Activated CD8-positive, alpha-beta memory T cell treated with anti-CD3 and anti-CD28 coated beads for 36 hours (primary cell): ENCODE measurements at regions not wholly inside any gene's neighbourhood (a gene's known extent, or its start where the extent isn't known, plus 50 kb on each side); places are given as distances from the start of the nearest gene placed in this dataset.
"Not testable (repeated sequence)": the region's sequence is repeated elsewhere in the genome, so short reads cannot be mapped to it uniquely, and the experiment has no call there.

Source experiments
- CTCF ChIA-PET: fragments of 350-600 bp; sonication (Branson Sonifier 250); formaldehyde crosslinking; loops from one replicate; lab custom pipeline; 2021; ENCODE audit warnings: antibody characterized with exemption; lab: Charles Lee
- POLR2A ChIA-PET: fragments of 350-600 bp; sonication (Branson Sonifier 250); formaldehyde crosslinking; loops from one replicate; lab custom pipeline; 2021; ENCODE audit warnings: antibody characterized with exemption; lab: Charles Lee

DNA sequence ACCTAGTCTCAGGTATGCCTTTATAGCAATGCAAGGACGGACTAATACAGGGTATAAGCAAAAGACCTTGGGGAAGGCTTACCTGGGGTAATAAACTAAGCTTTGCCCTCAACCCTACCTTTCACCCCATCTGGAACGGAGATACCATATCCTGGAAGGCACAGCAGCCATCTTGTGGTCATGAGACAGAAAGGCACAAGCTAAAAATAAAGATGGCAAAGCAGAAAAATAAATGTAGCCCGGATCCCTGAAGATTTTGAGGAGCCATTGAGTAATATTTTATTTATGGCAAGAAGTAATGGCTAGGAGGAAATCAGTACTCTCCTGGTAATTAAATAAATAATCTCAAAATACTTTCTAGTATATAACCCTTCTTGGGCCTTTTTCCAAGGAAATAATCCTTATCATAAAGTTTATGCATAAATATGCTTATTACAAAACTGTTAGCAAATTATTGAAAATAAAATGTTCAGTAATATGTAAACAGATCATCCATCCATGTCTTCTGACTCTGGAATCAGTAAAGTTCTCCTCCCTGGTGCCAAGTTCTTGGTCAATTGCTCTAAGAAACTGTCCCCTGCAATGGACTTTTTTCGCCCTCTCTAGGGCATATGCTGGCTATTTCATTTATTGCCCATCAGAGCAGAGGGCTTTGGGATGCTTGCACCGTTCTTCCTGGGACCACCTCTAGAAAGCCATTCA is 198.7 kb downstream of the SPP2 start:
- CTCF ChIA-PET, result no interaction called here
- POLR2A ChIA-PET, result no interaction called here

DNA sequence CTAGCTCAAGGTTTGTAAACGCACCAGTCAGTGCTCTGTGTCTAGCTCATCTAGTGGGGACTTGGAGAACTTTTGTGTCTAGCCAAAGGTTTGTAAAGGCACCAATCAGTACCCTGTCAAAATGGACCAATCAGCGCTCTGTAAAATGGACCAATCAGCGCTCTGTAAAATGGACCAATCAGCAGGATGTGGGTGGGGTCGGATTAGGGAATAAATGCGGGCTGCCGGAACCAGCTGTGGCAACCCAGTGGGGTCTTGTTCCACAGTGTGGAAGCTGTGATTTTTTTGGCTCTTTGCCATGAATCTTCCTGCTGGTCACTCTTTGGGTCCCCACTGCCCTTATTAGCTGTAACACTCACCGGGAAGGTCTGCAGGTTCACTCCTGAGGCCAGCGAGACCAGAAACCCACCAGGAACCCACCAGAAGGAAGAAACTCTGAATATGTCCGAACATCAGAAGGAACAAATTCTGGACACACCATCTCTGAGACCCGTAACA is 197.8 kb downstream of the SPP2 start:
- CTCF ChIA-PET, POLR2A ChIA-PET: not testable (repeated sequence)

DNA sequence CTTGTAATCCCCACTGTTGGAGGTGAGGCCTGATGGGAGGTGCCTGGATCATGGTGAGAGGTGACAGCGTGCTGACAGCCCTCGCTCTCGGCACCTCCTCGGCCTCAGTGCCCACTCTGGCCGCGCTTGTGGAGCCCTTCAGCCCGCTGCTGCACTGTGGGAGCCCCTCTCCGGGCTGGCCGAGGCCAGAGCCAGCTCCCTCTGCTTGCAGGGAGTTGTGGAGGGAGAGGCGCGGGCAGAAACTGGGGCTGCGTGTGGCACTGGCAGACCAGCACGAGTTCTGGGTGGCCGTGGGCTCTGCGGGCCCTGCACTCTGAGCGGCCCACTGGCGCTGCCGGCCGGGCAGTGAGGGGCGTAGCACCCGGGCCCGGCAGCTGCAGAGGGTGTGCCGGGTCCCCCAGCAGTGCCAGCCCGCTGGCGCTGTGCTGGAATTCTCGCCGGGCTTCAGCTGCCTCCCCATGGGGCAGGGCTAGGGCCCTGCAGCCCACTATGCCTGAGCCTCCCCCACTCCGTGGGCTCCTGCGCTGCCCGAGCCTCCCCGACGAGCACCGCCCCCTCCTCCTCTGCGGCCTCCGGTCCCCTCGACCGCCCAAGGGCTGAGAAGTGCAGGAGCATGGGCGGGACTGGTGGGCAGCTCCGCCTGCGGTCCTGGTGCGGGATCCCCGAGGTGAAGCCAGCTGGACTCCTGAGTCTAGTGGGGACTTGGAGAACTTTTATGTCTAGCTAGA is 197.1 kb downstream of the SPP2 start:
- CTCF ChIA-PET, result no interaction called here
- POLR2A ChIA-PET, result no interaction called here

DNA sequence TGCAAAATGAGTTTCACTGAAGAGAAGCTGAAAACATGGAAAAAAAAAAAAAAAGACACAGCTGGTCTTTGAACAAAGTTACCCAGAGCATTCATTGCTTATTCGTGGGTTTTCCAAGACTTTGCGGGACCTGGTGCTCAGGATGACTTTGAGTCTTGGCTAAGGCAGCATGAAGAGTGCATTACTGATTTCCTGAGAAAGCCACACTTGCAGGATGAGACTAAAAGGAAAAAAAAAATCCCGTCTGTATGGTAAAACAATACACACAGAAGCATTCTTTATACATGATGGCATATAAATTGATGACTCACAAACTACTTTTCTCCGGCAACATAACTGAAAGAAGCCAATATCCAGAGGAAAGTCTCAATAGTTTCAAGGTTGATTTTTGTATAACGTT is 195.4 kb downstream of the SPP2 start:
- ChIA-PET POLR2A (no interaction called here), CTCF (no interaction called here)

DNA sequence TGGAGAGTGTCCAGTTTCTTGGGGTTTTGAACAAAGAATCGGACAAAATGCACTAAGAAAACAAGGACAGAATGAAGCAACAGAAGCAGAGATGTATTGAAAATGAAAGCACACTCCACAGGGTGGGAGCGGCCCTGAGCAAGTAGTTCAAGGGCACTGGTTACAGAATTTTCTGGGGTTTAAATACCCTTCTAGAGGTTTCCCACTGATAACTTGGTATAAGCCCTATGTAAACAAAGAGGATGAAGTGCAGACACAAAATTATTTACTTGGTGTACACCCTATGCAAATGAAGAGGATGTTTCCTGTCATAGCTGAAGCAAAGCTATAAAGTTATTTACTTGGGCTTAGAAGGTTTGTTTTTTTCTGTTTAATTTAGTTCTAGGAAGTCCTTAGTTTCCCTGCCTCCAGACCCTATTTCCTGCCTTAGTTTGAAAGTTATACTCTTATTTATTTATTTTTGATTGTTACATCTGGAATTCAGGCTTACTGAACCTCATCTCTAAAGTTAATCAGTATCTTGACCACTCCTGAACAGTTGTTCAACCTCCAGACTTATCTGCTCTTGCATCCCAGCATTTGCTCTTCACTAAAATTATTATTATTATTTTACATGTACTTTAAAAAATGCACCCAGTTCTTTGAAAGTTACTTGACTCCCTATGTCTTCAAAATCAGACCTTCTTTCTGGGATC is 193.5 kb downstream of the SPP2 start:
- CTCF ChIA-PET, result no interaction called here

DNA sequence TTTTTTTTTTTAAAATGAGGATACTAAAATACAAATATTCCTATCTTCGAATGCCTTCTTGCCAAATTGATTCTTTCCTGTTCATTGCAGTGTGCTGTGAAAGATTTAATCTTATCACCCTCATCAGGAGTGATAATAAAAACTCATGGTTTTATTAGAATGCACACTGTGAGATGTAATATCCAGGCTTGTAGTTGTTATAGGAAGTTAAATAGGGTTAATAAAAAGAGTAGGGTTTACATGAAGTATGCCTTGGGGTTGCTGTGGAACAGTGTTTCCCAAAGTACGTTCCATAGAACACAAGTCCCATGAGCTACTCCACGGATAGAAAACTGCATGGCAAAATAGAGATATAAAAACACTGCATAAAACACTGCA is 191.9 kb downstream of the SPP2 start:
- POLR2A ChIA-PET, result no interaction called here
- CTCF ChIA-PET, result no interaction called here

More for the DNA sequence above, 193.5 kb downstream of the SPP2 start:
- POLR2A ChIA-PET, result no interaction called here

DNA sequence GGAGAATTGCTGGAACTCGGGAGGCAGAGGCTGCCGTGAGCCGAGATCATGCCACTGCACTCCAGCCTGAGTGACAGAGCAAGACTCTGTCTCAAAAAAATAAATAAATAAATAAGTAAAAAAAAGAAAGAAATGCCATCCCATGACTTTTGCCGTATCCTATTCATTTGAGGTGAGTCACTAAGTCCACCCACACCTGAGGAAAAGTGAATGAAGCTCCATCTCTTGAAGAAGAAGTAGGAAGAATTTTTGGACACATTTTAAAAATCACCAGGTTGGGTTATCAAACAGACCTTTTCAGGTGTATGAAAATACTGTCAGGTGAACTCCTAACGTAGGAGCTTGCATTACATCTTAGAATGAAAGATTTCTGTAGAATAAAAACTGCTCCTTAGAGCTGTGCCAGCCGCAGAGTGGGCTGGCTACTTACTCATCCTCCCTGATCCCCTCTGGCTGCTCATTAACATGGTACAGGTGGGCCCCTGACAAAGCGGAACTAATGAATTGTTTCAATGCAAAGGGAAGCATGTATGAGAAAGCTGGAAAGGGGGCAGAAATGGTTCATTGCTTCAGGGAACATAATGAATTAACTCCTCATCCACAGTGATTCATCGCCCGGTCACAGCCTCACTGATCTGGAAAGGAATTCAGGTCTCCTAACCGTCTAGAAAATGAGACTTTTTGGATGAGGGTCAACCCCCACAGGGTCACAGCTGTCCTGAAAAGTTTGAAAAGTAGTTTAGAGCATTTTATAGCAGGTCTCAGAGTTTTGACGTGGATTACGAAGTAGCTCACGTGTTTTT is 191.4 kb downstream of the SPP2 start:
- ChIA-PET POLR2A (no interaction called here), CTCF (no interaction called here)

DNA sequence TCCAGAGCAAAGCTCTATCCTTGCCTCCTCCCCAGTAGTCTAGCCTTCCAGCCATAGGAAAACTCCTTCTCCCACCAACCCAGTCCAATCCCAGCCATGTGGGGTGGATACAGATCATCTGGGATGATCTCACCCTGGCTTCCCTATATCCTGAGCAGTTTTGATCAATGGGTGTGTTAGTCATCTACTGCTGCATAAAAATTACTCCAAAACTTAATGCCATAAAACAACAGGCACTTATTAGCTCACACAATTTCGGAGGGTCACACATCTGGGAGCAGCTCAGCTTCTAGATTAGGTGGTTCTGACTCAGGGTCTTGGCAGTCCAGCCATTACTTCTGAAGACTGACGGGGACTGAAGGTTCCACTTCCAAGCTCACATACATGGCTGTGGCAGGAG is 190.4 kb downstream of the SPP2 start:
- POLR2A ChIA-PET, result no interaction called here
- CTCF ChIA-PET, result no interaction called here

DNA sequence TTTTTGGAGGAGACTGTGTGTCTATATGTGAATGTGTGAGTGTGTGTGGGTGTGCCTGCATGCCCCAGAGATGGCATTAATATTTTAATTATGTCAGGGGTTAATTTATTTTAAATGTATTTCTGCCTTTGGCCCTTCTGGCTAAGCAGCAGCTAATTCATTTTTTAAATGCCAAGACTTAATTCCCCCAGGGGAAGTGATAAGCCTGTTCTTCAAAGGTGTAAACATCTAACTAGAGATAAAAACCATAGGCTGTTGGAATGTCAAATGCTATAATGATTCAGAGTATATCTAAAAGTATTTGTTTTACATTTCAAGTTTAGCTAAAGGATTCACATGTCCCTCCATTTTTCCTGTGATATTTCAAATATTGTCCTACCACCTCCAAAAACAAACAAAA is 184.7 kb downstream of the SPP2 start:
- CTCF ChIA-PET, result interaction anchor here (0.7 kb wide), 1 partner anchor 1908 kb away, joined by 5 read pairs; no protein-coding TSS in a partner anchor
- POLR2A ChIA-PET, result no interaction called here

DNA sequence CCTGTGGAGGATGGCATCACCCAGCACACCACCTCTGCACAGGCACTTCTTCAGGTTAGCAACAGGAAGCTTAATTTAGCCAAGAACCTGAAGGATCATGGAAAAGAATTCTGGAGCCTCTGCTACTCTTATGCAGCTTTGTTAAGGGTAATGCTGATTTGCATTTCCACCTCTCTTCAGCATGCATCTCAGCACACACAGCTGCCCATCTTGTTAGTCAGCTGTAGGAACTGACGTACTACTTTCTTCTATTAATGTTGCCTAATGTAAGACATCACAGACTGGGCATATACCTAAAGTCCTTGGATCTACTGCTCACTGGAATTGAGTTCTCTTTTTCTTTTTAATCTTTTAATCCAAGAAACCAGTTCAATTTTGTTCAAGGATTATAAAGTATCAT is 181.0 kb downstream of the SPP2 start:
- CTCF ChIA-PET, result no interaction called here

DNA sequence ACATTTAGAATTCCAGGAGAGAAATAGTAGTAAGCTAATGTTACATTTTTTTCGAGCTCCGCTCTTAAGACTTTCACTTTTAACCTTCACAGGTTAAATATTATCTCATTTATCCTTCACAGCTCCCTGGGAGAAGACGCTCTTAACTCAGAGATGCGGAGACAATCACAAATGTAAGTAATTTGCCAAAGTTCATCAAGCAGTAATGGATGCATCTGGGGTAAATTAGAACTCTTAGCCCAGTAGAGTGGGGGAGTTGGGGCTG is 168.5 kb downstream of the SPP2 start:
- POLR2A ChIA-PET, result no interaction called here
- CTCF ChIA-PET, result interaction anchor here (0.6 kb wide), 1 partner anchor 1525 kb away, joined by 3 read pairs; no protein-coding TSS in a partner anchor

More for the DNA sequence above, 181.0 kb downstream of the SPP2 start:
- POLR2A ChIA-PET, result no interaction called here

DNA sequence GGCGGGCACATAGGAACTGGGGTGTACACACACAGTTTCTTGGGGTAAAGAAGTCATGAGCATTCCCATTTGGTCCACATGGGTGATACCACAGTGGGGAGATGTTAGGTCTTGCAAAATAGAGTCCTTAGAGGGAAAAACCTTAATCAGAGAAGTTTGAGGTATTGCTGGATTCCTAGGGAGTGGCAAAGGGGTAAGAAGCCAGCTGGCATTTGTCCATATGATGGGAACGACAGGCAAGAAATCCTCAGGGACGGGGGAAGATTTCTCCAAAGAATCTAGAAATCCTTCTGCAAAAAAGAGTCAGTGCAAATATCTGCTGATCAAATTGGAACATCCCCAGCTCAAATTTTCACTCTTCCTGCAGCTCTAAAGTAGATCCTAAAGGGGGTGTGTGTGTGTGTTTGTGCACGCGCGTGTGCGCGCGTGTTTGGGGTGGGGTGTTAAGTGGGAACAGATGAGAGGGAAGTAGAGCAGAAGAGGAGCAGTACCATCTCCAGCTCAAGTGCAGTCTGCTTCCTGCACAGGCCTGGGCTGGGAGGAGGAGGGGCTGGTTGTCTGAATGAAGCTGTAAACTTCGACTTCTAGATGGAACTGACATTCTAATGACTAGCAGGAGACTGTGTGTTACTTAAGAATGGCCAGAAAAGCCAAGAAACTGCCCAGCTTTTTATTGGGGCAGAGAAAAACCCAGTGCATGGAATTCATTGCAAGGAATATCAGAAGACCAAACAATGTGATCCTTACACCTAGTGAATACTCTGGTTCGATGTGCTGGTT is 168.0 kb downstream of the SPP2 start:
- ChIA-PET CTCF (interaction anchor here (0.6 kb wide), 1 partner anchor 1524 kb away, joined by 3 read pairs; no protein-coding TSS in a partner anchor), POLR2A (no interaction called here)

DNA sequence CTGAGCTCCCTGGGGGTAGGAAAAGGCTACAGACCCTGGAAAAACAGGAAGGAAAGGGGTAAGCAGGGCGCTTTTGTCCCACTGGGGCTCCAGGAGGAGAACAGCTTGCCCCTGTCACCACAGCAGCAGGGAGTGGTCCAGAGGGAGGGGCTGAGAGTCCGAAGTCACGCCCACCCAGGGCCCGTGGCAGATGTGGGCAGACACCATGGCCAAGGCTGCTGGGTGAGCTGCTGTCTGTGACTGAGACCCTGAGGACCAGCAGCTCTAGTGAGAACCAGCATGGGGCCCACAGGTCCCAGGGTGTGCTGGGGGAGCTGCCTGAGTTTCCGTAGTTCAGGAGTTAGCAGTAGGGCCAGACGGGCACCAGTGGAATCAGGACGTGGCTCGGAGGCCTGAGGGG is 162.0 kb downstream of the SPP2 start:
- CTCF ChIA-PET, result interaction anchor here (0.6 kb wide), 2 partner anchors 75 to 76 kb away, joined by 3 read pairs; no protein-coding TSS in a partner anchor
- POLR2A ChIA-PET, result no interaction called here

DNA sequence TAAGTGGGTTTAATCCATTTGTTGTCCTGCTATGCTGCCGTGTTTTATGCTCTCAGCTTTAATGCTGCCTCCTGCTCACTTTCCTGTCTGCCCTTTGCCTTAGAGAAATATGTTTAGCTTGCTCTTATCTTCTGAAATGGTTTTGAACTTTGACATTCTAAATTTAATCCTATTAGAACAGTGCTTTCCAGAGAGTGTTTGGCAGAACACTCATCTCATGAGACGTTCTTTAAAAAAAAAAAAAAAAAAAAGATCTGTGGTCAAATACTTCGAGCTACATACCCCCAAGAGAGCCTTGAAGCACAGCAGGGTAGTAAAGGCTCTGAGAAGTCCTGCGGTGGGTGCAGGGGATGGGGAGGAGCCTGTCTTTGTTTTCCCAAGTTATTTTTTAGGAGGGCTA is 161.3 kb downstream of the SPP2 start:
- ChIA-PET POLR2A (no interaction called here), CTCF (interaction anchor here (0.6 kb wide), 1 partner anchor 77 kb away, joined by 3 read pairs; no protein-coding TSS in a partner anchor)

DNA sequence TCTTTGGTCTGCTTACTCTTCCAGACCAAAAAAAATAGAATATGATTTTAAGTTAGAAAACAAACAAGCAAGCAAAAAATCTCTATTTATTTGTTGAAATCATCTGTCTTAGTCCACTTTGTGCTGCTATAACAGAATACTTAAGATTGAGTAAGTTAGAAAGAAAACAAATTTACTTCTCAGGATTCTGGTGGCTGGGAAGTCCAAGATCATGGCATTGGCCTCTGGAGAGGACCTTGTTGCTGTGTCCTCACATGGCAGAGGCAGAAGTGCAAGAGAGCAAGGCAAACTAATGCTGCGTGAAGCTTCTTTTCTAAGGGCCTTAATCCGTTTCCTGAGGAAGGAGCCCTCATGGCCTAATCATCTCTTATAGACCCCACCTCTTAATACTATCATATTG is 156.2 kb downstream of the SPP2 start:
- CTCF ChIA-PET, result no interaction called here

DNA sequence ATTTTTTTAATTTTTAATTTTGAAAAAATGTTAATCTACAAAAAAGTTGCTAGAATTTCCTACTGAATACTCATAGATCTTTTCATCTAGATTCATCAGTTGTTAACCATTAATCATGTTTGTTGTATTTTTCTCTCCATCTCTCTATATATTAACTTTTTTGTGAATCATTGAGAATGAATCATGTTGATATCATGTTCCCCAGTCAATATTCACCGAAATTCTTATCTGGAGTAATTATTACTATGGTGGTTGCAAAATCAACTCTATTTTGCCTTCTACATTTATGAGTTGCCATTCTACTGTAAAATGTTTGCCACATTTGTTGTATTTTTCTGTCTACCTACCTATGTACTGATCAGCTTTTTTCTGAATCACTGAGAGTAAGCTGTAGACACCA is 154.0 kb downstream of the SPP2 start:
- CTCF ChIA-PET, result no interaction called here
- POLR2A ChIA-PET, result no interaction called here

More for the DNA sequence above, 156.2 kb downstream of the SPP2 start:
- POLR2A ChIA-PET, result no interaction called here

DNA sequence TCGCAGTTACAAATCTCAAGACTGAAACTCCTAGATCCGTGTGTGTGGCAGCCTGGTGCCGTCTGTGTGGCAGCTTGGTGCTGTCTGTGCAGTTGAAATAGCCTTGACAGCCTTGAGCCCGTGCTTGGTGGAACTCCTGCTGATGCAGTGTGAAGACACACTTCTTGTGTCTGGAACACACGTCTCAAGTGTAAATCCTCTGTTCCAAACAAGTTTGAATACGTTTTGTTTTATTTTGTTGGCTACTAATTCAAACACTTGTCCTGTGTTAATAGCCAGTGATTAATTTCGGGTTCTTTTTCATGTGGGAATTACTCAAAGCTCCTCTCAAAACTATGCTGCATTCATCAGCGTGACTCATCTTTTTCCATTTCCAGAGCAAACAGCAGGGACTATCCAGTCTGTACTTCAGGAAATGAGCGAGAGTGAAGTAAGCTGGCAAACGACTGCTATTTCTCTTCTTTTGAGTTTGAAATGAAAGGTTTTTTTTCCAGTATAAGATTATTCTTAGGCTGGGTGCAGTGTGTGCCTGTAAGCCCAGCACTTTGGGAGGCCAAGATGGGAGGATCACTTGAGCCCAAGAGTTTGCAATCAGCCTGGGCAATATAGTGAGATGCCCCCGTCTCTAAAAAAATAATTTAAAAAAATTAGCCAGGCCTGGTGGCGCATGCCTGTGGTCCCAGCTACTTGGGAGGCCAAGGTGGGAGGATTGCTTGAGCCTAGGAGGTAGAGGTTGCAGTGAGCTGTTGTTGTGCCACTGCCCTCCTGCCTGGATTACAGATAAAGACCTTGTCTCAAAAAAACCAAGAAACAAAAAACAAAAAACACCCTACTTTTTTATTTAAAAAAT is 152.9 kb downstream of the SPP2 start:
- ChIA-PET POLR2A (no interaction called here), CTCF (no interaction called here)

DNA sequence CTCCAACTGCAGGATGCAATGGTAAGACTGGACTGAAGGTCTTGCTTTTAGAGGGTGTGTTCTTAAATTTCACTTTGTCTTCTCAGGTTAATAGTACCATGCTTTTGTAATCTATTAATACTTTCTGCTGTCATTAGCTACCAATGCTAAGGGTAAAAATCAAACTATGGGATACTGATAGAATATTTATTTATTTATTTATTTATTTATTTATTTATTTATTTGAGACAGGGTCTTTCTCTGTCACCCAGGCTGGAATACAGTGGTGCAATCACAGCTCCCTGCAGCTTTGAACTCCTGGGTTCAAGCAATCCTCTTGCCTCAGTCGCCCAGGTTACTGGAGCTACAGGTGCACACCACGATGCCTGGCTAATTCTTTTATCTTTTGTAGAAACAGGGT is 152.1 kb downstream of the SPP2 start:
- ChIA-PET CTCF (no interaction called here), POLR2A (no interaction called here)
